ENCODE measurements at regions not wholly inside any gene's neighbourhood (a gene's known extent, or its start where the extent isn't known, plus 50 kb on each side); places are given as distances from the start of the nearest gene placed in this dataset.

DNA sequence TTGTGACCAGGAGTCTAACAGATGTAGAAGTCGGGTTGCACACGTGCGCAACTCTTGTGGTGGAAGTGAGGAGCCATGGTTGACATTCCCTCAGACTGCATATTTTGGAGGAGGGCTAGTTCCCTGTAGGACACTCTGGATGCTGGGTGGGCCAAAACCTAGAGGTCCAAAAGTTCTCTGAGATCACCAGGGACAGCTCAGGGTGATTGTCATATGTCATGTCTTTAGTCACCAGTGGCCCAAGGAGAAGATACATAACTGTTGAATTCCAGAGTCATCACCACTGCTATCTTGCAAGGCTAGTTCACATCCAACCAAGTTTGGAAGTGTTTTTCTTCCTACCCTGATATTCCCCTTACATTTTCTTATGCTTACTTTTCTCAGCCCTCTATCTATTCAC is 95.2 kb upstream of the C3orf80 start:
- DNase-seq (ENCODE audit: low spot score) = no peak

DNA sequence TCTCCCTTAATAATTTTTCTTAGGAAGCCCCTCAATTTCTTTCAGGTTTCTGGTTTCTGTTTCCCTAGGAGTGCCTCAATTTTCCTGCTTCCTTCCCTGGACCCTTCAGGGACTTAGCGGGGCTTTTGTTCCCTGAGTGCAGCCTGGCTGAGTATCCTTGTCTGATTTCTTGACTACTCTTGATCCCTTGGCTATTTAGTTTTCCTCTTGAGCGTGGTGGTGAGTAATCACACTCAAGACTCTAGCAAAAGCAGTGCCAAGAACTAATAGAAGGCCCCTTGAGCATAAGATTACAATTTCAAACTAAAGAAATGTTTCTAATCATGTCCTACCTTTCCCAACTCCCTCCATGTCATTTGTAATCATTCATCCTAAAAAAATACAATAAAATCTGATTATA is 94.3 kb upstream of the C3orf80 start:
- DNase-seq (ENCODE audit: low spot score) = no peak

DNA sequence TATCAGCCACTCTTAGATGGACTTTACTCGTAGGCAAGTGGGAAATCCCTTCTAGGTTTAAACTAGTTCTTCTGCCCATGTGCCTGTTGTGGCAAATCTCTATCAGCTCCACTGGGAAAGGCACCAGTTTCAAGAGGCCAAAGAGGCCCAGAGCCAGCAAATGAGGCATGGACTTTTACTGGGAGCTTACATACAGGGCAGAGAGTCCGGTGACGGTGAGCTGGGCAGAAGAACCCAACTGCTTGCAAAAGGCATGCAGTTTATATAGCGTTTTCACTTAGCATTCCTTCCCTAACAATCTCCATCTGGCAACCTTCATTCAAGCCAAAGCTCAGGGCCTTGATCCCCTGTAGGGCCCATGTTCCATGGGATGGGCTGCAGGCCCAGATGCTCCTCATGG is 93.0 kb upstream of the C3orf80 start:
- DNase-seq (ENCODE audit: low spot score) = no peak

DNA sequence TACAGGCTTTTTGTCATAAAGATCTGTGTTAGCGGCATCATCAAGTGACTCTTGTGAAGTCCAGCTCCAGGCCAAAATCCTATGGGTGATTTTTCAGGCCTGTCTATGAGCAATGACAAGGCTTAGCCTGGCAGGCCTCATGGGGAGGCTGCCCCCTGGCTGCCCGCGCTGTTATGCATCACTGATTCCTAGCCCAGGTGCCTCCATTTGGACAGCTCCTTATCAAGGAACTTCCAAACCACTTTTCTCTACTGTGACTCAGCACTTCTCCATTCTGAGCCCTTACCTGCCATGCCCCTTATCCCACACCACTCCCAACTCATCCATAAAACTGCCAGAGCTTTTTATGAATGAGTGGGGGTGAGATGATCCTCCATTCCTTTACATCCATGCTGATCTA is 91.5 kb upstream of the C3orf80 start:
- DNase-seq (ENCODE audit: low spot score) = no peak

DNA sequence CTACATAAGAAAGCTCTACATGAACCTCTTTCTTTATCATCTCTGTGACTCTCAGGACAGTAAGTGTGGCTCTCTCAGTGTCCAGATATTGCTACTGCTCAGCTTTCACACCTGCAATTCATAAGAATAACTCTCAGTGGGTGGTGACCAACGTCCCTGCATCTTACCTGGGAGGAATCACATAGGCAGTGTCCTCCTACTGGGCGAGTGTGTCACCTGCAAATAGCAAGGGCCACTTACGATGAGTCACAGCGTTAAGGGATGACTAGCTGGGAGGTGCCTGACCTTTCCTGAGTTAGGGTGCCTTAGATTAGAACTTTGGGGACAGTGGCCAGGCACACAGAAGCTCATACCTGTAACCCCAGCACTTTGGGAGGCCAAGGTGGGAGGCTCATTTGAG is 90.8 kb upstream of the C3orf80 start:
- no peak for DNase-seq (ENCODE audit: low spot score)

DNA sequence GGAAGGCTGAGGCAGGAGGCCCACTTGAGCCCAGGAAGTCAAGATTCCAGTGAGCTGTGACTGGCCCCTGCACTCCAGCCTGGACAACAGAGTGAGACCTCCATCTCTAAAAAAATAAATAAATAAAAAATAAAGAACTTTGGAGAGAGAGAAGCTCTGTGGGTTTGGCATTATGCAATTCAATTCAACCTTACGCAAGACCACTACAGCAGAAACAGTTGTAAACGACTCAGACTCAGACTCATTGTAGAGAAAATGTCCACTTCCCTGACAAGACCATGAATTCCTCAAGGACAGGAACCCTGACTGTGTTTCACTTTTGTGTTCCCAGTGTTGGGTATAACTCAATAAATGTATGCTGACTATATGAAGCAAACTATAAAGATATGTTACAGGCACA is 90.3 kb upstream of the C3orf80 start:
- no peak for DNase-seq (ENCODE audit: low spot score)

DNA sequence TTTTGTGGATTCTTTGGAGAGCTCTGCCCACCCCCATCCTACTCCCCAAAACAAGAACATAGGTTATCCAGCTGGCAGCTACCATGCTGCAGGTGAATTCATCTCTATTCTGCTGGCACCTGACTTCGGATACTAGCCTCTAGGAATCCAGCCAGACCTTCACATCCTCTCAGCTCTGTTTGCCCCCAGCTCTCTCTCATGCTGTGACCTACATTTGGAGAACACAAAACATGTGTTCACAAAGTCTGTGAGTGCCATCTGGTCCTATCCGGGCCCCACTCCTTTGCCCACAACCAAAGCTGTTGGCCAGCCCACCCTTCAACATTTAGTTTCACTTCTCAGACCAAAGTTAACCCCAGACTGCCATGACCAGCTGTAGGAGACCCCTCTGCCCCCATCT is 89.4 kb upstream of the C3orf80 start:
- no peak for DNase-seq (ENCODE audit: low spot score)

DNA sequence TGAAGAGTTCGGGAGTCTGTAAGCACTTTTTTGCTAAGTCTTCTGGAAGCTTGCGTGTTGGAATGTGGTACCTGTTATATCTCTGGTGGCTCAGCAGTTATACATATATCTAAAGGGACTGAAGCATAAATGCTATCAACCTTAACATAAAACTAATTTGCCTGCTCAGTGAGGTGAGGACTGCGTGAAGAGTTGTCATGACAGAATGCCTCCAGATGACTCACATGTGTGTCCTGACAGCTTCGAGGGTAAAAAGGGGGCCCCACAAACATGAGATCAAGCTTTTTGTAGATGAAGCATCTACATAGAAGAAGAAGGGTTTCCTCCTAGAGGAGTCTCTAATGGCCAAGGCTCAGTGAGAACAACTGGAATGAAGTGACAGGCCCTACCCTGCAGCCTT is 88.8 kb upstream of the C3orf80 start:
- DNase-seq (ENCODE audit: low spot score) = no peak

DNA sequence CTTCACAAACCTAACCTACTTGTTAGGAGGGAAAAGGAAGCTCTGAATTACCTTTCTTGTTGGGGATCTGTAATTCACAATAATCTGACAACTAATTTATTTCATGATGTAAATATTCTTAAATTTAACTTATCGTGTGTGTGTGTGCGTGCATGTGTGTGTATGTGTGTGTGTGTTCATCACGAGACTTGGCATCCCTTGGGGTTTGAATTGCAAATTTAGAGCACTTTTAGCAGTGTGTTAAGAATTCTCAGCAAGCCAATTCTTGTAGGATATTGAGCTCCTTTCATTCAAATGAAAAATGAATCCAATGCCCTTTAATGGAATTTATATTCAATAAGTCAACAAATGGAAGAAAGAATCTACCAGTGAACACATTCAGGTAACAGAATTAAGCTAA is 85.9 kb upstream of the C3orf80 start:
- no peak for DNase-seq (ENCODE audit: low spot score)

DNA sequence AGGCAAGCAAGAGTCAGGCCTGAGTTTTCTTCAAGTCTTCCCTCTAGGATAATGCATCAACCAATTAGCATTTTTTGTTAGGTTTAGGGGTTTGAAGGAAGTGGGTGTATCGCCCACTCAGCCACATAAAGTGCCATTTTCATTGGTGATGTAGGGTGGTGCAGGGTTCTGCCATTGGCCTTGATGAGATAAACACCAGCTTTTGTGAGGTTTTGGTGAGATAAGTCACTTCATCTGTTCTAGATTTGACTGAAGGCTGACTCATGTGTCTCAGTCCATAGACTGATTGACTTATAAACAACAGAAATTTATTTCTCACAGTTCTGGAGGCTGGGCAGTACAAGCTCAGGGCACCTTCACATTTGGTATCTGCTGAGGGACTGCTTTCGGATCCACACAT is 84.5 kb upstream of the C3orf80 start:
- DNase-seq (ENCODE audit: low spot score) = no peak

DNA sequence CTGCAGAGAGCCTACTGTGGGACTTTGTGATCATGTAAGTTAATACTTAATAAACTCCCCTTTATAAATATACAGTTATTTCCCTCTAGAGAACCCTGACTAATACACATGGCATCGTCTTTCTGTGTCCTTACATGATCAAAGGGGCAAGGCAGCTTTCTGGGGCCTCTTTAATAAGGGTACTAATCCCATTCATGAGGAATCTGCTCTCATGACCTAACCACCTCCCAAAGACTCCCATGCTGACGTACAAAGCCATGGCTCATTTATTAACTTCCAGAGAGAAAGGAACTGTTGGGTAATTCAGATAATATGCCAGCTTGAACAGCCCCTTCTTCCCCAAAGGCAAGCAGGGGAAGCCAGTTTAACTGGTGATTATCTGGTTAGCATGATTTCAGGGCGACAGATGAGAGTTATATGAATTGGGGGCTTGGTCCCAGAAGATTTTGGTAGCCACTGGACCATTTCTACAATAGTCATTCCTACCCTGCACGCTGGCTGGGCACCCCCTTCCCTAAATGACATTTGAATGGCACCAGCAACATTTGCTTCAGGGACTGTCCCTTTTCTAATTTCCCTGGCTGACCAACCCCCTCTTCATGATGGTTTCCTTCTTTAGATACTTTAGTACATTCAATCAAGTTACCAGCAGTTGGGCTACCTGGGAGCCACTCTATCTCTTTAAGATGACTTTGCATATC is 83.6 kb upstream of the C3orf80 start:
- no peak for DNase-seq (ENCODE audit: low spot score)

DNA sequence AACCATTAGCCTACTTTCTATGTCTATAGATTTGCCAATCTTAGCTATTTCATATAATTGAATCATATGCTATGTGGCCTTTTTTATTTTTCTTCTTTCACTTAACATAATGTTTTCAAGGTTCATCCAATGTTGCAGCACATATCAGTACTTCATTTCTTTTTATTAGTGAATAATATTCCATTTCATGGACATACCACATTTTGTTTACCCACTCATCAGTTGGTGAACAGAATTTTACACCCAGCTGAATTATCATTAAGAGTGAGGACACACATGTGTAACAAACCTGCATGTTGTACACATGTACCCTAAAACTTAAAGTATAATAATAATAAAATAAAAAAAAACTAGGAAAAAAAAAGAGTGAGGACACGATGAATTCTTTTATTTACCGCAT is 81.7 kb upstream of the C3orf80 start:
- no peak for DNase-seq (ENCODE audit: low spot score)

DNA sequence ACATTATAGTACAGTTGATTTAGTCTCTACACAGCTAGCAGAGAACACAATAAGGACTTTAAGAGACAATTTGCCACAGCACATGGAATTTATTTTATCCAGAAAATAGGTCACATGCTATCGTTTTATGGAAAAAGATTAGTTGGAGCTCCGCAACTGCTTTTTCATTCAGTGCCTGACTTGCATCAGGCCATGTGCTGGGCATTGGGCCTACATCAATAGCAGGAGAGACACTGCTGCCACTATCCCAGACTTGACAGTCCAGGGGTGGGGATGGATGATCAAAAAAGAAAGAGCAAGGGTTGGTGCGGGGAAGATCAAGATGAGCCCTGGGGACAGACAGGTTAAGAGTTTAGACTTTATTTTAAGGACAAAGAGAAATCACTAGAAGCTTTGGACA is 75.2 kb upstream of the C3orf80 start:
- DNase-seq (ENCODE audit: low spot score) = no peak

DNA sequence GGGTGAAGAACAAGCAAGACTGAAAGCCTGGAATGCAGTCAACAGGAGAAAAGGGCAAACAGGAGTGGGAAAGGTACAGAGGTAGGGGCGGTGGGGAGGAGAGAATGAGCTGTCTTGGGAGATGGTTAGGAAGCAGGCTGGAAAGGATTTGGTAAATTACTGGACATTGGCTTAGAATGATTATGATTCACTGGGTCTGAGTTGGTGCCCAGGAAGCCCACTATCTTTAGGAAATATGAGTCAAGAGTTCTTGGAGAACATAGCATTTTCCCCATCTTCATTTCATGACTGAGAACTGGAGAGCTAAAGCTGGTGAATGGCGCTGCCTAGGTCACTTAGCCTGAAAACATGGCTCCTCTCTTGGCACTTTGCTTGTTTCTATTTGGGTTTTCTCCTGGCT is 74.7 kb upstream of the C3orf80 start:
- no peak for DNase-seq (ENCODE audit: low spot score)

DNA sequence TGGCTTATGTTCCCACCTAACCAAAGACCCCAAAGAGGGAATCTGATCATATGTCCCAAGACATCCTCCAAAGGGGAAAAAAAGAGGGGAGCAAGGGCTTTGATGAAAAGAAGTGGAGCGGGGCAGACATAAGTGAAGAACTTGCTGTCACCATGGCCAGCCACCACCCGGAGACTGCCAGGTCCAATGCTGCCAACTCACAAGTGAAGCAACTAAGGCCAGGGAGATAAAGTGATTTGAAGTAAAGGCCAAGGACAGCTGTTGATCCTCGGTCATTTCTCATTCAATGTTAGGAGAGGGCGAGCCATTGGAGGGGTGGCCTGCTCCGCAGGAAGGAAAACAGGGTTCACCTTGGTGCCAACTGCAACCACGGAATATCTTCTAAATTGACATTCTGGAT is 72.6 kb upstream of the C3orf80 start:
- no peak for DNase-seq (ENCODE audit: low spot score)

DNA sequence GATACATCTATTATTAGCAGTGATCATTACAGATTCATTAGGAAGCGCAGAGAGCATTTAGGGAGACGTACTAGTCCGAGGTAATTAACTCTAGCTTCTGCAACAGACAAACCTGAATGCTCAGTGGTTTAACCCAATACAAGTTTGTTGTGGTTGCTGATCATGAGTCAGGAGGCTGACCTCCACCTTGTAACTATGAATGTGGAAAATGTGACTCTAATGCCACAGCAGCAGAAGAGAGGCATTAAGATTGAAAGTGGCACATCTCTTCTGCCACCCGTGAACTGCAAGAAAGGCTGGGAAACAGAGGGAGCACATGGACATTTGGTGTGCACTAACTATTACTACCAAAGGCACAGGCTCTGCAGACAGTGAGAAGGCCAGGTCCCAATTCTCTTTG is 71.2 kb upstream of the C3orf80 start:
- DNase-seq (ENCODE audit: low spot score) = no peak

DNA sequence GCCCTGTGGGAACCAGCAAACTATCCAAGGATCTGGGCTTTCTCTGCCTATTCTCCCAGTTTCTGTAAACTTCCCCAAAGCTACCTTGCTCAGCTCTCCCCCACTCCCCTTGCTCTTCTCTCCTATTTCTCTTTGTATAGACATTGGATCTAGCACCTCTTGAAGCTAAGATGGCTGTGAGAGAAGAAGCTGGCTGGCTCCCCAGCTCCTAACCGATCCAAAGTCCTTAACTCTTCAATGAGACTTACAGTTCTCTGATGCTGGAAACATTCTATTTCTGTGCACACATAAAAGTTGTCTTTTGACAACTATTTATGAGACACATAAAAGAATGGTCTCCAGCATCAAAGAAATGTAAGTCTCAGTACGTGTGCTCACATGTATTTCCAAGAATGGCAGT is 70.6 kb upstream of the C3orf80 start:
- DNase-seq (ENCODE audit: low spot score) = no peak

DNA sequence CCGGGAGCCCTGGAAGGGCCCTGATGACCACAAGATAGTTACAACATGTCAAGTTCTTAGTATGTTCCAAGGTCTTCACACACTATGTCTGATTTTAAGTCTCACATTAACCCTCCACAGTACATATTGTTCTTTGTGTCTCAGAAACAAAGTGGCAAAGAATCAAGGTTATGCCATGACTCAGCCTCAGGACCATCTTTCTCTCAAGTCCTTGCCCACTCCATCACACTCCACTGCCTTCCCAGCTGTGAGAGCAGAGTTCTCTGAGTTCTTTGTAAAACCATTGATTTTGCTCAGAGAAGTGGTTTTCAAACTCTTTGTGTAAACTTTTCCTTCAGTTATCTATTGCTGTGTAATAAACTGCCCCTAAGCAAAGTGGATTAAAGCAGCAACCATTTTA is 67.9 kb upstream of the C3orf80 start:
- no peak for DNase-seq (ENCODE audit: low spot score)

DNA sequence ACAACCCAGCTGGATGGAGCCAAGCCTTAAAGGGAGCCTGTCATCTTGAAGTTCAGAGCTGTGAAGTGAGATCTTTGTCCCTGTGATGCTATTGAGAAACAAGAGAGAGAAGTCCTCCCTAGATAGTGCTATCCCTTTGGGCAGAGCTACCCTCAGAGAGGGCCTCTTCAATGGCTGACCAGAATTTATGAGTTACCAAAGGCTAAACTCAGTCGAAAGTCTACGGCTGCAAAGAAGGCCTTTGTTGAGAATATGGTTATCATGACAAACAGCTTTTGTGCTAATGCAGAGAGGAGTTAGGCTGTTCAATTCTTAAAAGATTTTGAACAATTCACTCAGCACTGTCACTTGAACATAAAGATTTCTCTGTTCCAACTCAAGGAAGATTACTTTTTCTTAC is 65.9 kb upstream of the C3orf80 start:
- DNase-seq (ENCODE audit: low spot score) = no peak

DNA sequence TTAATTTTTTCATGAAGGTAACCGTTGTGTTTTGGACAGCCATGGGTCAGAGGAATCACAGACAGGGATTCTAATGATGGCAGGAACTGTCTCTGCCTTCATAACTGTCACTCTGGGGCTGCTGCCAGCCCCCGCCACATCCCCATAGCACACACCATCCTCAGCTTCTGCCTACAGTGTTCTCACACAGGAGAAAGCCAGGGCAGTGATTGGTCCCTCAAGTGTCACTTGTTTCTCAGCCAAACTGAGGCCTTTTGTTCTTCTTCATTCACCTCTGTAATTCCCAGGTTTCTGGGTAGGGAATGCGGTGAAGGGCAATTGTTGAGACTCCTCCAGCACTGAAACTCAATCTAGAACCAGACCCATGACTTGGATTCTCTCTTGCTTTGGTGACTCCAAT is 65.4 kb upstream of the C3orf80 start:
- no peak for DNase-seq (ENCODE audit: low spot score)

DNA sequence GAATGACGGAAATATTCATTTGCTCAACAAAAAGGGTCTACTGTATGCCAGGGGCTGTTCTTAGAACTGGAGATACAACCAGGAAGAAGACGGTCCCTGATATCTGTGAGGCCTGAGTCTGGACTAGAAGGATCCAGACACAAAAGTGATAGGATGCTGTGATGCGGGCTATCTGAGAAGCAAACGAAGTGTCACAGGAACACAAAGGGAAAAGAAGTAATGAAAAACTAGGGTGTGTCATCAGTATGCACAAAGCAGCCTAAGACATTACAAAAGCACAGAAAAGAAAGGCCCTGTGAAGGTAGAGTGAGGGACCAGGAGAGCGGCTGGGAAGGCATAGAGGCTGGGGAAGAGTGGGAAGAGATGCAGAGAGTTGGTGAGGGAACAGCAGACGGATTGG is 63.3 kb upstream of the C3orf80 start:
- DNase-seq (ENCODE audit: low spot score) = peak; percentile 28

DNA sequence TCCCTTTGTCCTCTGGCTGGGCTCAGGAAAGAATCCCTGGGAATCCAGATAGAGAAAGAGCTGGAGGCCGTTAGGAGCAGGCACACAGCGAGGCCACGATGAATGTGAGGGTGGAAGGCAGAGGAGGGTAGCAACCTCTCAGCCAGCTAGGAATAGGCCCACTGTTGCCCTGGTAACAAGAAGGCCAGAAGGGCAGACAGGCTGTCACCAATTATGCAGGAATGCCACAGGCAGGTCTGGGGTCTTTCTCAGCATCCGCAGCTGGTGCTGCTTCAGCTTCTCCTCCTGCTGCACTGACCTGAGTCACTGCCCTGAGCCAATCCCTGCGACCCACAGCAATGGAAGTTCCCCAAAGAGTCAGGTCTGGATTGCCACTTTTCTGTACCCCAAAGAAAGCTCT is 62.8 kb upstream of the C3orf80 start:
- DNase-seq (ENCODE audit: low spot score) = peak; percentile 92

DNA sequence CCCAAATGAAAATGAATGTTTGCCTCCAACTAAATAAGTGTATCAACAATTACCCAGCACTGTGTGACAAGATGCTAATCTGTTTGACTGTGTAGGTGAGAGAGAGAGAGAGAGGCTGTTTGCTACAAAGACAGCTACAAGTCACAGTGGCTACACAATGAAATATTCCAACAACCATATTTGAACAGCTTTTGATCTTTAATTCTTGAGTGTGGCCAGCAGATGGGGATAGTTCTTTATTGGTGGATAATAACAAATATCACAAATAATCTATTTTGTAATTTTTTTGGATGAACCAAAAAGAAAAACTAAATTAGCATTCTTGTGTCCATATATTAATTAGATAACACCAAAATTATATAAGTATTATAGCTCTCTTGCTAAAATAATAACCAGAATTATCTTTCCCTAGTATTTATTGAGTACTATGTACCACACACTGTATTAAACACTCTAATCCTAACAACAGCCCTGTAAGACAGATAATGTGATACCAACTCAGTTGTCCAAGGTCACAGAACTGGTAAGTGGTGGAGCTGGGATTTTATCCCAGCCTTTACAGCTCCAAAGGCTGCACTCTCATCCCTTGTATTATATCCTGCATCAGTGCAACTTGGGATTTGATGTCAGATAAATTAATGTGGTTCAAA is 61.9 kb upstream of the C3orf80 start:
- peak; percentile 52 for DNase-seq (ENCODE audit: low spot score)

DNA sequence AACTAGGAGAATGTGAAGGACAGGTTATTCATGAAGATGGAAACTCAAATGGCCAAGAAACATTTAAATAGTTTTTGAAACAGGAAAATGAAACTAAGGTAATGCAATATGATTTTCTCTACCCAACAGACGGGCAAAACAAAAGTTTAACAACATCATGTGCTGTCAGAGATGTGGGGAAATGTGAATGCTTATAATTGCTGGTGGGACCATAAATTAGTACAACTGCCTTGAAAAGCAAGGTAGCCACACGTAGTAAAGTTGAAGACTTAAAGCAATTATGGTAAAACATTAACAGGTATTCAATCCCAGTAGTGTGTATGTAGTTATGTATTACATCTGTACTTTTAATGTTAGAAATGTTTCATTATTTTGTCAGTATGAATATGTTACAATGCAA is 57.0 kb upstream of the C3orf80 start:
- DNase-seq (ENCODE audit: low spot score) = no peak

Data from SK-N-DZ (cell line).